GM12872 (cell line): ENCODE measurements at regions not wholly inside any gene's neighbourhood (a gene's known extent, or its start where the extent isn't known, plus 50 kb on each side); places are given as distances from the start of the nearest gene placed in this dataset.

Experiments used
- TF ChIP-seq, protein P1 (sequence below): IDR thresholded peaks from 3 replicates; pipeline ENCODE4 v1.5.1; 2011; ENCODE audit warnings: low read depth, mild to moderate bottlenecking, low read length, moderate library complexity; ENCODE audit not compliant: insufficient read depth

DNA sequence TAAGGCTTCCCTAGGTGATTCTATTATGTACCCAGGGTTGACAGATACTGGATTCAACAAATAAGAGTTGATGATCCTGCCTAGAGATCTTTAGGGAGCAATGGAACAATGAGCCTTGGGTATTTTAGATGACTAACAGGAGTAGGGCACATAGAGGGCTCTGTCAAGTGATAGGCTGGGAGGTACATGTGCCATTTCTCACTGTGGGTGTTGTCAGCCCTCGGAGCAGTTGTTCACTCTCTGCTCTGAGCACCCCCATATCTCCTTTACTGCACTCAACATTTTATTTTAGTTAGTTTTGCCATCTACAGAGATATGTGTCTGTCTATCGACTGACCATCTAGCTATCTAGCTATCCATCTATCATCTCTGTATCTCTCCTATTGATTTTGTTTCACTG, 950.6 kb downstream of the TYW1 start:
- TF ChIP-seq, protein P1, sequence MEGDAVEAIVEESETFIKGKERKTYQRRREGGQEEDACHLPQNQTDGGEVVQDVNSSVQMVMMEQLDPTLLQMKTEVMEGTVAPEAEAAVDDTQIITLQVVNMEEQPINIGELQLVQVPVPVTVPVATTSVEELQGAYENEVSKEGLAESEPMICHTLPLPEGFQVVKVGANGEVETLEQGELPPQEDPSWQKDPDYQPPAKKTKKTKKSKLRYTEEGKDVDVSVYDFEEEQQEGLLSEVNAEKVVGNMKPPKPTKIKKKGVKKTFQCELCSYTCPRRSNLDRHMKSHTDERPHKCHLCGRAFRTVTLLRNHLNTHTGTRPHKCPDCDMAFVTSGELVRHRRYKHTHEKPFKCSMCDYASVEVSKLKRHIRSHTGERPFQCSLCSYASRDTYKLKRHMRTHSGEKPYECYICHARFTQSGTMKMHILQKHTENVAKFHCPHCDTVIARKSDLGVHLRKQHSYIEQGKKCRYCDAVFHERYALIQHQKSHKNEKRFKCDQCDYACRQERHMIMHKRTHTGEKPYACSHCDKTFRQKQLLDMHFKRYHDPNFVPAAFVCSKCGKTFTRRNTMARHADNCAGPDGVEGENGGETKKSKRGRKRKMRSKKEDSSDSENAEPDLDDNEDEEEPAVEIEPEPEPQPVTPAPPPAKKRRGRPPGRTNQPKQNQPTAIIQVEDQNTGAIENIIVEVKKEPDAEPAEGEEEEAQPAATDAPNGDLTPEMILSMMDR: no peak

DNA sequence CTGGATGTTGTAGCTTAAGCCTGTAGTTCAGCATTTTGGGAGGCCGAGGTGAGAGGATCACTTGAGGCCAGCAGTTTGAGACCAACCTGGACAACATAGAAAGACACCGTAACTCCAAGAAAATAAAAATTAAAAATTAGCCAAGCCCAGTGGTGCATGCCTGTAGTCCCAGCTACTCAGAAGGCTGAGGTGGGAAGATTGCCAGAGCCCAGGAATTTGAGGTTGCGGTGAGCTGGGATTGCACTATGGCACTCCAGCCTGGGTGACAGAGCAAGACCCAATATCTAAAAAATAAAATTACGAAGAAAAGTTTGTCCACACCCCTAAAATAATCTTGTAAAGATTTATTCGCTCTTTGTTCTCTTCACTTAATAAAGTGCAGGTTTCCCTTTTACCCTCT, 951.0 kb downstream of the TYW1 start:
- TF ChIP-seq, protein P1: no peak

DNA sequence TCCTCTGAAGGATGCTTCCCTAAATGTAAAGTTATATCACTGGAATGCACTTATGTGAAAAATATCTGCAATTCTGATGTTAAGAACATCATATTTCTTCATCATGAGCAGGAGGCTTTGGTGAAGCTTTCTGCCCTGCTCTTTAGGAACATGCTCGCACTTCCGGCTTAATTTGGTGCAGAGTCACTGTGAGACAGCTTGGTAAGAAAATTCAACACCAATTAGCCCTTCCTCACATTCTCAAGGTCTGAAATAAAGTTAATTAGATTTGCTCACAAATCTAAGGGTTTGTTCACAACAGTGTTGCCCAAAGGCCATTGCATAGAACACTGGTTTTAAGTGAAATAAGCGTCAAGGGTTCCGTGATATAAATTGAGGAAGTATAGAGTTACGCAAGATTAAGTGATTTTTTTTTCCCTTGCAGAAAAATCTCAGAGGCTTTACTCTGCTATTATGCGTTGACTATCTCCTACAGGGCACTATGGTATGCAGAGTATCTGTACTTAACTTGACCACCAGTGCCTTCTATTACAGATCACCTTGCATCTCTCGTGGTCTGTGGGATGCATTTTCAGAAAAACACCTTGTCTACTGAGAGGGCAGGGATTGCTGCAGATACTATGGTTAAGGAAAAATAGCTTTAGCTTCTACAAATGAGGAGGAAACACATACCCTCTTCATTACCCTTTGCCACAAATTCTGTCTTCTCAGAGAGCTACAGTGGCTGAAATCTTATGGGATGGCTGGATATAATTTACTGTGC, 953.9 kb downstream of the TYW1 start:
- TF ChIP-seq, protein P1: no peak

DNA sequence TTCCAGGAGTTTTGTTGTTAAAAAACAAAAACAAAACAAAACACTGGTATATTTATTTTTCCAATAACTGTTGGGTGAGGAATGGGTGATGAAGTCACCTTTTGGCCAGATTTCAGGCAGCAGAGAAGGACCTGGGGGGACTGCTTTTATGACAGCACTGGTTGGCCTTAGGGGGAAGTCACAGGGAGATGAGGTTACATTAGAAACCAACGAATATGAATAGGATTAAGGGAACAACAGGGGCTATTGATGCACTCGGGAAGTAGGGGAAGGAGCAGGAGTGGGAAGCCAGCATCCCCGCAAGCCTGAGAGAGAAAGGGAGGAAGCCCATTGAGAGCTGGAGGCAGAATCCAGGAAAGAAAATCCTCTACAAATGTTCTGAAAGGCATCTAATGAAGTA, 958.4 kb downstream of the TYW1 start:
- TF ChIP-seq, protein P1: no peak

DNA sequence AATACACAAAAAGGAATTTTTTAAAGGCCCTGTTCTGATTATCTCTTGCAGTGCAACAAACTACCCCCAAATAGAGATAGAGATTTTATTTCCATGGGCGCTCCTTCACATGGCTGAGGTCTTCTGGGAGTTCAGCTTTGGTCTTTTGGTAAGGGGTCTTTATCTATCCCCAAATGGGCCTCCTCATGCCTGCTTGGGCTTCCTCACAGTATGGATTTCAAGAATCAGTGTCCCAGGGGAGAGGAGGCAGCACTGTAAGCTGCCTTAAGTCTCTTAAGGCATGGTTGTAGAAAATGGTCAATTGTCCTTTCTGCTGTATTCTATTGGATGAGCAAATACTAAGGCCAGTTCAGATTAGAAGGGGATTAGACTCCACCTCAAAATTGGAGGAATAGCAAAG, 966.2 kb downstream of the TYW1 start:
- TF ChIP-seq, protein P1: no peak

DNA sequence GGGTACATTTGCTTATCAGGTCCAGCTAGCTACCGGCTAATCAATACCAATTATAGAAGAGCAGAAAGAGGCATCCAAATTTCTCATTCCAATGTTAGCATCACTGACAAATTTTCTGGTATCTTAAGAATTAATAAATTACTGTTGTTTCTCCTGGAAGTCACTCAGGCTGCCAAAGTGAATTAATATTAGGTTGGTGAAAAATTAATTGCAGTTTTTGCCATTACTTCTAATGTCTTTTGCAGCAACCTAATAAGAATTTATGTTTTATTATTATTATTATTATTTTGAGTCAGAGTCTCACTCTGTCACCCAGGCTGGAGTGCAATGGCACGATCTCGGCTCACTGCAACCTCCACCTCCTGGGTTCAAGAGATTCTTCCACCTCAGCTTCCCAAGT, 979.9 kb downstream of the TYW1 start:
- TF ChIP-seq, protein P1: no peak

DNA sequence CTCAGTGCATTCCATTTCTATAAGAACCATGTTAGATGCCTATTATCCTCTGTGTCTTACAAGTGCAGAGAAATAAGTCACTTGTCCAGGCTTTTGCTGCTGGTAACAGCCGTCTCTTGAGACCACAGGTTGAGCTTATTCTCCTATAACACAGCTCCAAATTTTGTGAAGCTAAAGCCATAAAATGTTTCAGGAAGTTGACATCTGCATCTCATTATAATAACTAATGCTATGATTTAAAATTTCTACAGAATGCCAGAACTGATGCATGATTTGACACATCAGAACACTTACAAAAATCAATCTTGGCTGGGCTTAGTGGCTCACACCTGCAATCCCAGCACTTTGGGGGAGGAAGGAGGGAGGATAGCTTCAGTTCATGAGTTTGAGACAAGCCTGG, 986.9 kb downstream of the TYW1 start:
- TF ChIP-seq, protein P1: no peak
